IPS DF 19.7 (cell line): ENCODE measurements at regions not wholly inside any gene's neighbourhood (a gene's known extent, or its start where the extent isn't known, plus 50 kb on each side); places are given as distances from the start of the nearest gene placed in this dataset.

Source experiments
- DNase-seq: peaks from one replicate; pipeline ENCODE4 v3.0.0-alpha.2; 2013; ENCODE audit warnings: low read depth, low spot score

DNA sequence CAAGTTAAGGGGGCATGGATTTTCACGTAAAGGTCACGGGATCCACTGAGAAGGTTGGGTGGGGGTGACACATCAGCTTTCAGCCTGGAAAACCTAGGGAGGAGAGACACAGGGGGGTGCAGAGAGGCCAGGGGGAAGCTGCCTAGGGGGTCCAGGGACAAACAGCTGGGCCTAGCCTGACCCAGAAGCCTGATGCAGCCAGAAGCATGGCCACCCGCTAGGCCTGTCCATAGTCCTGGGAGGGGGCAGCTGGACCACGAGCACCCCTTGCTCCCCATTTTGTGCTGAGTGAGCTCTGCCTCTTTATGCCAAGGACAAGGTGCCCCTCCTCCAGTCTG lies 322.7 kb upstream of the RTL1 start:
- DNase-seq = no peak

DNA sequence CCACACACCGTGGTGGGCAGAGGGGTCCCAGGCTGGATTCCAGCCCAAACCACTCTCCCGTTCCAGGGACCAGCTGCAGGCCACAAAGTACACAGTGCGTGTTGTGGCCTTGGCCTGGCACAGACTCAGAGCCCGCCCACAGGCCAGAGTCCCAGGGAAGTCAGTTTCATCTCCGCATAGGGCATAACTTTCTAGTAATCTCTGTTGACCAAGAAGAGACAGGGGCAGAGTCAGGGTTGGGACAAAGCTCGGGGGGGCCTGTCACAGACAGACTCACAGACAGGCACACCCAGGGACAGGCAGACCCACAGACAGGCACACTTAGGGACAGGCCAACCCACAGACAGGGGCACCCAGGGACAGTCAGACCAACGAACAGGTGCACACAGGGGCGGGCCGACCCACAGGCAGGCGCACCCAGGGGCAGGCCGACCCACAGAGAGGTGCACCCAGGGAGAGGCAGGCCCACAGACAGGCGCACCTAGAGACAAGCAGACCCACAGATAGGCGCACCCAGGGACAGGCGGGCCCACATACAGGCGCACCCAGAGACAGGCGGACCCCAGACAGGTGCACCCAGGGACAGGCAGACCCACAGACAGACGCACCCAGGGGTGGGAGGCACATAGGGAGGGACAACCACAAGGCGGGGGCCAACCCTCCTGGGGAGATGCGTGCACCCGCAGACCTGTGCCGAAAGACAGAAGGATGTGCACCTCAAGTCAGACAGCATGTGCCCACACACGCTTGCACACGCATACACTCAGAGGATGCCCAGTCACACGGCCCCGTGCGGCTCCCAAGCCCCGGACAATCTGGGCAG lies 323.3 kb upstream of the RTL1 start:
- no peak for DNase-seq

DNA sequence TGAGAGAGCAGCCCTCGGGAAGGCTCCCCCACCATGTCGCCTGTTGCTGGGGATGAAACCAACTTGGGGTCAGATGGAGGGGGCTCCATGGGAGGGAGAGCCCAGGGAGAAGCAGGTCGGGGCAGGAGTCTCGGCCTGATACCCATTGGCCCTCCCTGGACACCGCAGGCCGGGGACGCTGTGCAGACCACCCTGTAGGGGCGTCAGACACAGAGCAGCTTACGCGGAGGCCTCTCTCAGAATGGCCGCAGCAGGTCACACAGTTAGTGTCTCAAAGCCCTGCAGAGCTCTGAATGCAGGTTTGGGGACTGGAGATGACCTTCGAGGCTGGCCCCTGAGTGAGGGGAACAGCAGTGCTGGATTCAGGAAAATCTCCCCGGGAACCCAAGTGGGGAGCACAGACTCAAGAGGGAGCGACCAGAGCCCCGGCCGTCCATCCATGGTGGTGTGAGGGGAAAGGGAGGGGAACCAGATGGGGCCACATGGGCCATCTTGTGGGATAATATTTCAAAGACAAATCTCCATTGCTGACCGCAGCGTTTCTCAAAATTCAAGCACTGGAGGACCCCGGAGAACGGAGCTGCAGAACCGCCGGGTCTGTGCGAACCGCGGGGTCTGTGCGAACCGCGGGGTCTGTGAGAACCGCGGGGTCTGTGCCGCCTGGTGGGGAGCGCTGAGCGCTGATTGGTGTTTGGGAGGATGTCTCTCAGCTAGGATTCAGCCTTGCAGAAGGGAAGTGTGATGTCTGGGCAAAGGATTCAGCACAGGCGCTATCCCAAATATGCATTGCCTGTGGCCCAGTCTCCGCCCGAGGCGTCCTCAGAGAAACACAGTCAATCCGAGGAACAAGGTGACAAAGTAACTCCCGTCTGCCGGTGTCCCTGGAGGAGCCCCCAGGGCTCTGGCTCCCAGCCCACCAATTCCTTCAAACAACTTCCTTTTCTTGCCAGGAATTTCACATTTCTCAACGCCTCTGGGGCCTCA lies 324.4 kb upstream of the RTL1 start:
- no peak for DNase-seq

DNA sequence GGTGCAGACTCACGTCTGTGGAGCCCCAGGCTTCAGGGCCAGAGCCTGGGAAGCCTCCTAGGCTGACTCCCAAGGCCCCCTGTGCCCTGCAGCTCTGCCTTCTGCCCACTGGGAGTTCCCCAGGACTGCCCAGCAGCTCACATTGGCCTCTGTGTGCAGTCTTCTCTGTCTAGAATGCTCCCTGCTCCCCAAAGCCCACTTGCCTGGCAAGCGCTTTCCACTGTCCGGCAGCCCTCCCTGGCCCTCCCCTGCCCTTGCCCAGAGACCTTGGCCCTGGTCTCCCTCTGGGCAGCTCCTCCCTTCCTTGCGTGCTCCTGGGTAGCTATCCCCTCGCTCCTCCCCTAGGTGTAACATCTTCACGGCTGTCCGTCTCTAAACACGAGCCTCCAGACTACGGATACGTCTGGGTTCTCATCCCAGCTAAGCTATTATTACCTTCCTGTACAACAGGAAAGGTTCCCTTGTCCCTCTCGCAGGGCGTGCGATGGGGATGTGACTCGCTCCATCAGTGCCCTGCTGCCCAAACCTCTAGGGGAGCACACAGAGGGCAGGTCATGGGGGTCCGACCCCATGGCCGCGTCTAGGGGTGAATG lies 325.5 kb upstream of the RTL1 start:
- DNase-seq = no peak

DNA sequence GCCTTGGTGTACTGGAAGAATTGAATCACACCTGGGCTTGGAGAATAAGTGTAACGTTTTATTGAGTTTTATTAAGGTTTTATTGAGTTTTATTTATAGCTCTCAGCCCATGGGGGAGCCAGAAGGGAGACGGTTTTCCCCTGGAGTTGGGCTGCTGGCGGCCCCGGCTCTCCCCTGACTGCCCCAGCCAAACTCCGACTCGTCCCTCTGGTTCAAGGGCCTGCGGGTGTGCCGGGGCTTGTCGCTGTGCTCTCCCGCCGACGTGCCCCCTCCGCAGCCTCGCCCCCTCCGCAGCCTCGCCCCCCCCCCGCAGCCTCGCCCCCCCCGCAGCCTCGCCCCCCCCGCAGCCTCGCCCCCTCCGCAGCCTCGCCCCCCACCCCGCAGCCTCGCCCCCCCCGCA lies 326.1 kb upstream of the RTL1 start:
- DNase-seq = no peak

DNA sequence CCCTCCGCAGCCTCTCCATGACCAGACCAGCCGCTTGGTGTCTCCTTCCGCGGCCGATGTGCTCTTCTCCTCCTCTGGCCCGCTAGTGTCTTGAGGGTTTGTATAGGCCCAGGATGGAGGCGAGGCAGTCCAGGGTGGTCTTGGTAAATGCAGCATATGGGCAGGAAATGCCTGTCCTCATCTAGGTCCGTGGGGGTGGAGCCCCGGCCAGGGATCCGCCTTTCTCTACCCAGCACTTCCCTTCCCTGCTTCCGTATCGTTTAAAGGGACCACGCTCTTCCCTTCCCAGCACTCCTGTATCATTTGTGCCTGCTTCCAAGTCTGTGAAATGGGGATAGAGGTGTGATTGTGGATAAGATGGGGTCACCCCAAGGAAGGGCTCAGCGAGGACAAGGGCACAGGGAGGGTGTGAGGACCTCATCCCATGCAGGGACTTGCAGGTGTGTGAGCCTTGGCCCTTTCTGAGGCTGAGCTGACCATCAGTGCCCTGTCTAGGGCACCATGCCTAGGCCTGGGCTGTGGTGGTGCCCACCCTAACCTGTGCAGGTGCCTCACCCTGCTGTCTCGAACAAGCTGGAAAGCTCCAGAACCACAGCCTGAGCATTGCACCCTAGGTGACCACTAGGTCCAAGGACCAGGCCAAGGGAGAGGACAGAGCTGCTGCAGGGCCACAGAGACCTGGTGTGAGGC lies 326.8 kb upstream of the RTL1 start:
- DNase-seq = no peak

DNA sequence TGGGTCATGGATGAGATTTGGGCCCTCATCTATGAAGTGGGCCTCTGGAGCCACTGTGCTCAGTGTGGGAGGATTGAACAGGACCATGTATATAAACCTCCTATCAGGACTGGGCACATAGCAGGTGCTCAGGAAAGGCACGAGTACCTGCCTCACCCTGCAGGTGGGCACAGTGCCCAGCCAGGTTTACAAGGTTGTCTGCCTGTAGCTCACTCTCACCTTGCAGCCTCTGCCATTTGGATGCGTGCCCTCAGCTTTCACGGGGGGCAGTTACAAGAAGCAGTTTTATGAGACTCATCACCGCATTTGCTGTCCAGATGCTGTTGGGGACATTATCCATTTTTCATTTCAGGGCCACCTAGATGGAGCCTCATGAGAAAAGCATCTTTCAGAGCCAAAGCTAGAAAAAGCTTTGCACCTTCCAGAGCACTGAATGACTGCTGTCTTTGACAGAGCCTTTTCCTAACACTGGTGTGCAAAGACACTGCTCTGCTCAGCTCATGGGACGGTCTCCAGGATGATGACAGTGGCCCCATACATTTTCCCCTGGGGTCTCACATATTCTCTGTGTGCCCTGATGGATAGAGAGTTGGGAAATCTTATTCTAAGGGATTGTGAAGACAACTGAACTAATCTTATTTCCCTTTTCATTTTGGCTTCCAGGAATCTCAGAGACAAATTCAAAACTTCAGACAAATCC lies 327.5 kb upstream of the RTL1 start:
- no peak for DNase-seq

DNA sequence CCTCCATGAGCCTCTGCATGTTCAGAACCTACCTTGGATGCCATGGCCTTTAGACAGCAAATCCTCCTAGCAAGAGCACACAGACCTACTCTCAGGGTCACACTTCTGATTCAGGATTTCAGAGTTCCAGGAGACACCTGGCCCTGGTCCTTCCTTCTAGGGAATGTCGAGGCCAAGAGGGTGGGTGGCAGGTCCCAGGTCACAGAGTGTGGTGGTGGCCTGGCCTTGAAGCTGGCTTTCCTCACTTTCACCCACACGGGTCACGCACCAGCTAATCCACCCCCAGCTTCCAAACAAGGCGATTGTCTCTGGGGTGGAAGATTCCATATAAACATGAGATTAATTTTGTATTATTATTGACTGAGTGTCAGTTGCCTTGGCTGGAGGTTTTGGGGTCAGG lies 328.3 kb upstream of the RTL1 start:
- no peak for DNase-seq

DNA sequence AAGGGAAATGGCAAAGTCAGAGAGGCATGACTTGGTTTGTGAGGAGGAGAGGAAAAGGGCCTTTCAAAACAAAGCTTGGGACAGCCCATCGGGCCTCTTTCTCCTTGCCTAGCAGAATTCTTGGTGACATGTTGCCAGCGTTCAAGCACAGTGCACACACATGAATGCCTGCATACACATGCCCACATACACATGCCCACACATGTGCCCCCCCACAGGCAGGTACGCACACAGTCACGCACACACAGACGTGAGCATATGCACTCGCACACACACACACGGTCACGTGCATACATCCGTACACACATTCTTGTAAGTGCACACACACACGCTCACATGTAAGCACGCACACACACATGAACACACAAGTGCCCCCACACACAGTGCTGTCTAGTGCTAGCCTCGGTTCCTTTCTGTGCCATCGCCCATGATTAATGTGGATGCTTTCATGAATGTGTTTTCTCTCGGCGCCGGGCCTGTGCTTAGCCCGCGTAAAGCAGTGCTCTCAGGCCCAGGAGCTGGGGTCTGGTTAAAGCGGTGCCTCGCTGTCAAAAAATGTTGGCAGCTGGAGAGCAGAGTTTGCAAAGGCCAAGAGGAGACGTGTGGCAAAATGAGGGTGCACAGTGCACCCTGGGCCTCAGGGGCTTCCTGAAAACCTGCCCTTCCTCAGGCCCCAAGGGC lies 328.8 kb upstream of the DIO3 start:
- no peak for DNase-seq

DNA sequence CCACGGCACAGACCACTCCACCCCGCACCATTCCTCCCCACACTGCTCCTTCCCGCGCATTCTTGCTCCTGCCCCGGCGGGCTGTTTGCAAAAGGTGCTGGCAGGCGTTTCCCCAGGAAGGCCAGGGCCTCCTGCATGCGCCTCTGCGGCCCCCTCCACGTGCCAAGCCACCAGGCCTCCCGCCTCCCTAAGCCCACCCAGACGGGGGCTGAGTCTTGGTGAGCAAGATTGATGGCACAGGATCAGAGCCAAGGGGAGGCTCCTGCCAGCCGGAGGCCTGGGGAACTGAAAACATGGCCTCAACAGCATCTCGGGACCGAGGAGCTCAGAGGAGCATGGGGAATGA lies 328.3 kb upstream of the DIO3 start:
- DNase-seq = no peak

DNA sequence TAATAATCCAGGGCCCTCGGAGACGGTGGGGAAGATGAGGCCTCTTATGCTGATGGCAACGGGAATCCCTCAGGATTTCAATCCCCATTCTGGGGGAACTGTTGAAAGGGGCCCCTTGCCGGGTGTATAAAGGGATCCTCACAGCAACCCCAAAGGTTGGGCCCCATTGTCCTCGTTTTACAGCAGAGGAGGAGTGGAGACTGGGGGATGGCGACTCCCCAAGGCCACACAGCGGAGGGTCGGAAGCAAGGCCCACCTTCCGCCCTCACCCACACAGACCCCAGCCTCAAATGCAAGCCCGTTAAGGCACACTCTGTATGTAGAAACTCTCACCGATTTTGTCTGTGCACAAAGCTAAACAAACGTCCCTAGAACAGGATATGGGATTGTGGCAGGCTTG lies 327.9 kb upstream of the DIO3 start:
- no peak for DNase-seq

DNA sequence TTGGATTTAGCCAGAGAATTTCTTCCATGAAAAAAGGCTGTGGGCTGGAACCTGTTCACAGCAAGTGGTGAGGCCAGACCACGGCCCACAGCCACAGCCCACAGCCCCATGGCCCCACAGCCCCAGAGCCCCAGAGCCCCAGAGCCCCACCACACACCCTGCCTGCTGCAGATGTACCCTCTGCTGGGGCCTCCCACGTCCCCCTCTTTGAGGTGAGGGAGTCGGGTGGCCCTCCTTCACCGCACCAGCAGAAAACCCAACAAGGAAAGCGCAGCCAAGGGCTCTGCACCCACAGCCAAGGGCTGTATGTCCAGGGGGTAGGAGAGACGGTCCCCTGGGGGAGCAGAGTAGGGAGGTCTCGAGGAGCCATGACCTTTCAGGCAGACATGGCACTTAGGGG lies 327.5 kb upstream of the DIO3 start:
- DNase-seq = no peak

DNA sequence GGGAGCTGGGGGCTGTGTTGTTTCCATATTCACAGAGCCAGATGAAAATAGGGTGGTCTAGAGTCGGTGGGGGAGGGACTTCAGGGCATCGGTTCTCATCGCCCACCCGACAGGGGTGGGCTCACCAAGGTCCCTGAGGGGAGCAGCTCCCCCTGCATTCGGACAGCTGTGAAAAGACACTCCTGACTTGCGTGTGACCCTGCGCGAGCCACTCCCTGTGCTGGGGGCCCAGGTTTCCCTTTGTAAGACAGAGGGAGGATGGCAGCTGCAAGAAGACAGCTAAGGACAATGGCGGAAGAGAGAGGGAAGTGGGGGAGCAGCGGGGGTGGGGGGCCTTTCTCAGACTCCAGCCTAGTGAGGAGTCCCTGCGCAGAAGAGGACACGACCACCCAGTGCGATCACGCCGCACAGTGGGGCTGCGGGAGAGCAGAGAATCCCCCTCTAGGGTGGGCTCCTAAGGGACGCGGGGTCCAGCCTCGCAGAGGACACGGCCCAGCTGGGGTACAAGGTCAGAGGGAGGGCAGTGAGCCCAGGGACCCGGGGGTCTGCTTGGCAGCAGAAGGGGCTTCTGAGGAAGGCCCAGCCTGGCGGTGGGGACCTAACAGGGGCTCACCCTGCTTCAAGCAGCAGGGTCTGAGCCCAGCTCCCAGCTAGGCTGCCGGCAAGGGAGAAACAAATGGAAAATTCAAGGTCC lies 326.9 kb upstream of the DIO3 start:
- DNase-seq = no peak

DNA sequence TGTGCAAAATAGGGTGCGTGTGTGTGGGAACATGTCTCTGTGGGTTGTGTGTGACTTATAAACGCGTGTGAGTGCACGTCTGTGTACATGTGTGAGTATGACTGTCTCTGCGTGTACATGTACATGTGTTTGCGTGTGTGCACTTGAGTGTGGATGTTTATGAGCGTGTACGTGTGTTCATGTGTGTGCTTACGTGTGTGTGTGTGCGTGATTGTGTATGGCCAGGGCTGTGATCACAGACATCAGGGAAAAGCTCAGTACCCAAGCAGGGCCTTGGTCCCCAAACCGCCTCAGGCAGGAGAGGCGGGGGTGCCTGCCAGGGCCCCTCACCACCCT lies 326.3 kb upstream of the DIO3 start:
- no peak for DNase-seq

DNA sequence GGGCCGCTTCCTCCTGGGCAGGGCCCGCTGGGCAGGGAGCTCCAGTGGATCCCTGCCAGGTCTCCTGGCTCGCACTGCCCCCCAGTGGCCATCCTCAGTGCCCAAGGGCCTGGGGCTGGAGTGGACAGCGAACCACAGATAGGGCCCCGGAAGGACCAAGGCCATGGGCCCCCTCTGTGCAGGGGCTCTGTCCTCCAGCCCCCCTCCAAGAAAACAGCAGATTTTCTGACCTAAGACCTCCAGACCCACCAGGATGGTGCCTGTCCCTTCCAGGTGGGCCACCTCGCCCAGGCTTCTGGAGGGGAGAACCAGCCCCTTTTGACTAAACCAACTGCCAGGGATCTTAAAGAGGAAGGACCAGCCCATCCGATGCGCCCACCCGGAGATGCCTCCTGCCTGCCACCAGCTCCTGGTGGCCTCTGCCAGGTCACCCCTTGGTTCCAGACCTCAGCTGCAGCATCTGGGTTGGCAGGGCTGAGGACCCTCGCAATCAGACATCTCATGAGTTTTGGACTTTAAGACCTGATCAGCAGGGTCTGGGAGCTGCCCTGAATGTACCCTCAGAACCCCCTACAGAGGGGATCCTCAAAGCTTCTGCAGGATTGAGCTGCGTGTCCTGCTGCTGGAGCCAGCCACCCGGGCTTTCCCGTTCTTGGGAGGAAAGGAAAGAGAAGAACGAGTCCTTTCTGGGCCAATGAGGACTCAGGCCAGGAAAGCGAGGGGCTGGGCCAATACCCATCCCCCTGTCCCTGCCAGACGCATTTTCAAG lies 325.8 kb upstream of the DIO3 start:
- no peak for DNase-seq

DNA sequence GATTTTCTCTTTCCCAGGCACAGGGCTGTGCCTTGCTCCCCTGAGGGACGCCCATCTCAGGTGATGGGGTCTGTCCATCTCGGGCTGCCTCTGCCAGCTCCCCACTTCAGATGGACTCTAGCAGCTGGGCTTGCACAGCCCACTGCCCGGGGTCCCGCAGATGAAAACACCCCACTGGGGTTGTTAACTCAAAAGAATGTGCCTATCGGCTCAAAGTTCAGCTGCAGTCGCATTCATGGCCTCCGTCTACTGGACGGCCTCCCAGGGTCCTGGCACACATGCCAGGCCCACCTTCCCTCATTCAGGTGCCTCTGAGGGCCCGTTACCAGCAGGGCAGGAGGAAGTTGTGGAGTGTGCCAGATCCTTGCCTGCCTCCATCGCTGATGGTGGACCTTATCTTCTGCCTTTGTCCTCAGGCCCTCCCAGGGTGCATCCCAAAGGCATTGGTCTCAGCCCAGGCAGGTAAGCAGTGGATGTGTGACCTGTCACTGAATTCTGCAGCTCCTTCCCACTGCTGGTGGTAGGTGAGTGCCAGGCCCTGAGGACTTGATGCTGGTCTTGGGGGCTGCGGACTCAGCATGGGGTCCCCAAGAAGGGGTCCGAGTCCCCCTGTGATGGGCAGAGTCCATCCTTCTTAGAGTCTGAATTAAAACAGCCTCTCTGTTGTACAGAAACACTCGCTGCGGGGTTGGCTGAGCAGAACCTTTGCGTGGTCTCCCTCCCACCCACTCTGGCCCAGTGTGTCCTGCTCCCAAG lies 324.6 kb upstream of the DIO3 start:
- DNase-seq = no peak

DNA sequence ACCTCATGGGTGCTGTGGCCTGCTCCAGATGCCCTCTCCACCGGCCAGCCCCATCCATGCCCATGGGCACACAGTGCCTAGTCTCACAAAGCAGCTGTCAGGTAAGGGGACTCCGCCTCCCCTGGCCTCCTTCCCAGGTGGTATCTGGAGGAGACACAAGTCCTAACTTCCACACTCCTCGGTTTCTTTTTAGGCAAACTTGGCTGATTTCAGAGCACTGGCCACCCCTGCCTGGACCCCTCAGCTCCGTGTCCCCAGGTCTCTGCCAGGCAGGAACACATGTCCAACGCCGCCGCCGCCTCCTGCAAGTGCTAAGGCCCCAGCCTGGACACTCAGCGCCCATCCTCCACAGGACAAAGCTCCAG lies 324.1 kb upstream of the DIO3 start:
- DNase-seq = no peak

DNA sequence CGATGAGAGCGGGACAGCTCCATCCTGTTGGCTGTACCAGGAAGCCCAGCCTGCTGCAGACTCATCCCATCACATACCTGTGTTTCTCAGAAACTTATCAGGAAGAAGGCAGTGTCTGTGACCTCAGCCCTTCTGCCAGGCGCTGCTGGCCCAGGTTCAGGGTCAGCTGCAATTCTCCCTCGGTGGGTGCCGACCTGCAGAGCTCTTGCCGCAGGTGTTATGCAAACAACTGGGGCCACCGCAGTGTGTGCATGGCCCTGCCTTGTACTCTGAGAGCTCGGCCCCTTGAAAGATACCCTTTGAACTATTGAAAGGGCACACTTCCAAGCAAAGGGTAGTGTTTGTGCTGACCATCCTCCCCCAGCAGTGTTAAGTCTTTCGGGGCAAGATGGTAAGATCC lies 322.2 kb upstream of the DIO3 start:
- DNase-seq = no peak

DNA sequence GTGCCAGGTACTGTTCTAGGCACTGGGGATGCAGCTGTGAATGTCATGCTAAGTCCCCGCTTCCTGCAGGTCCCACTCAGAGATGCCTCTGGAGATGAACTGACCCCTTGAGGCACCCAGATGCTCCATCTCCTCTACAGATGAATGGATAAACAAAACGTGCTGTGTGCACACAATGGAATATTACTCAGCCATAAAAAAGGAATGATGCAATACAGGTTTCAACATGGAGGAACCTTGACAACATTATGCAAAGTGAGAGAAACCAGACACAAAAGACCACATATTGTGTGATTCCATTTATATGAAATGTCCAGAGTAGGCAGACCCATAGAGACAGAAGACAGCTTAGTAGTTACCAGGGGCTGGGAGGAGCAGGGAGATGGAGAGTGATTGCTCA lies 320.1 kb upstream of the DIO3 start:
- no peak for DNase-seq
